ENCODE measurements at regions not wholly inside any gene's neighbourhood (a gene's known extent, or its start where the extent isn't known, plus 50 kb on each side); places are given as distances from the start of the nearest gene placed in this dataset.

- DNase-seq: no peak
Observed at GRCh38 chr5:38022631-38023030, 182.8 kb upstream of the GDNF start.

- no peak for DNase-seq
Observed at GRCh38 chr5:38018016-38018415, 178.2 kb upstream of the GDNF start.

- DNase-seq: no peak
Observed at GRCh38 chr5:38013107-38013506, 173.3 kb upstream of the GDNF start.

GRCh38 chr5:38011668-38012188 is 171.9 kb upstream of the GDNF start:
- no peak for DNase-seq

GRCh38 chr5:38009749-38010358 is 170.0 kb upstream of the GDNF start:
- no peak for DNase-seq

- DNase-seq: no peak
Observed at GRCh38 chr5:38008198-38008597, 168.4 kb upstream of the GDNF start.

GRCh38 chr5:37999593-37999992 is 159.8 kb upstream of the GDNF start:
- DNase-seq: no peak

GRCh38 chr5:37996918-37997317 is 157.1 kb upstream of the GDNF start:
- DNase-seq: no peak

- no peak for DNase-seq
Observed at GRCh38 chr5:37994729-37995128, 154.9 kb upstream of the GDNF start.

GRCh38 chr5:37991301-37992299 is 151.8 kb upstream of the GDNF start:
- DNase-seq: no peak

- DNase-seq: no peak
Observed at GRCh38 chr5:37989884-37990283, 150.0 kb upstream of the GDNF start.

- no peak for DNase-seq
Observed at GRCh38 chr5:37988454-37989046, 148.7 kb upstream of the GDNF start.

GRCh38 chr5:37984300-37984699 is 144.5 kb upstream of the GDNF start:
- no peak for DNase-seq

GRCh38 chr5:37983463-37983862 is 143.6 kb upstream of the GDNF start:
- no peak for DNase-seq

GRCh38 chr5:37979559-37979958 is 139.7 kb upstream of the GDNF start:
- no peak for DNase-seq

GRCh38 chr5:37975531-37975930 is 135.7 kb upstream of the GDNF start:
- no peak for DNase-seq

GRCh38 chr5:37971483-37972024 is 131.7 kb upstream of the GDNF start:
- DNase-seq: no peak

- DNase-seq: no peak
Observed at GRCh38 chr5:37966871-37967270, 127.0 kb upstream of the GDNF start.

- no peak for DNase-seq
Observed at GRCh38 chr5:37966291-37966690, 126.5 kb upstream of the GDNF start.

GRCh38 chr5:37962389-37962788 is 122.5 kb upstream of the GDNF start:
- no peak for DNase-seq

GRCh38 chr5:37957218-37957617 is 117.4 kb upstream of the GDNF start:
- no peak for DNase-seq

- DNase-seq: no peak
Observed at GRCh38 chr5:37955748-37956147, 115.9 kb upstream of the GDNF start.

GRCh38 chr5:37954561-37954960 is 114.7 kb upstream of the GDNF start:
- DNase-seq: no peak
